Adrenal gland (tissue), 5 donors: ENCODE measurements at regions not wholly inside any gene's neighbourhood (a gene's known extent, or its start where the extent isn't known, plus 50 kb on each side); places are given as distances from the start of the nearest gene placed in this dataset.

ENCODE experiments used
- POLR2A ChIP-seq, 2 donors: fragments of 450-650 bp; IDR thresholded peaks; one replicate each; pipeline ENCODE4 v1.6.1; 2017; ENCODE audit warnings: antibody characterized with exemption in 2 of 2, mild to moderate bottlenecking in 2 of 2, moderate library complexity in 1 of 2
- TF ChIP-seq, protein P1 (sequence below), 6 experiments: fragments of 450-650 bp in 4 of 6; fragments of 200-600 bp in 2 of 6; sonication (generic) in 1 of 6; IDR thresholded peaks; 1 replicate in 5 of 6; 2 replicates in 1 of 6; pipeline versions ENCODE4 v1.5.1 to v1.8.0; 2016 to 2021; ENCODE audit warnings: antibody characterized with exemption in 6 of 6, mild to moderate bottlenecking in 2 of 6, moderate library complexity in 1 of 6
- donor health status: DM: no; HTN: no; CAD: no.

DNA sequence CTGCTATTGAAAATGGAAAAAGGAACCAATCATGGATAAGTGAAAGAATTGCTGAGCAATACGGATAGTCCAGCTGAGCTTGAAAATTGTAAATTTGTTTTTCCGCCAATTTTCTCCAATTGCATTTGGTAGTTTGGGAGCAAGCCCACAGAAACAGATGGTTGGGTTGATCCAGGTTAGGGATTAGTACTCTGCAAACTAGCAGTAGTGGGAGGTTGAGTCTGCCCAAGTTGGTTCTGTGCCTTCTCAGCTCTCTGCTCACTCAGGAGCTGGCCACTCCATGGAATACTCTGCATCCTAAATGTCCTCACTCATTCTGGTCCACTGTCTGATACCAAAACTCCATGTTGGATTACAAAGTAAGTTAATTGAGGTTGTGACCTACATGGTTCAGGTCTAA lies 361.1 kb upstream of the ATP2B1 start:
- TF ChIP-seq, protein P1, sequence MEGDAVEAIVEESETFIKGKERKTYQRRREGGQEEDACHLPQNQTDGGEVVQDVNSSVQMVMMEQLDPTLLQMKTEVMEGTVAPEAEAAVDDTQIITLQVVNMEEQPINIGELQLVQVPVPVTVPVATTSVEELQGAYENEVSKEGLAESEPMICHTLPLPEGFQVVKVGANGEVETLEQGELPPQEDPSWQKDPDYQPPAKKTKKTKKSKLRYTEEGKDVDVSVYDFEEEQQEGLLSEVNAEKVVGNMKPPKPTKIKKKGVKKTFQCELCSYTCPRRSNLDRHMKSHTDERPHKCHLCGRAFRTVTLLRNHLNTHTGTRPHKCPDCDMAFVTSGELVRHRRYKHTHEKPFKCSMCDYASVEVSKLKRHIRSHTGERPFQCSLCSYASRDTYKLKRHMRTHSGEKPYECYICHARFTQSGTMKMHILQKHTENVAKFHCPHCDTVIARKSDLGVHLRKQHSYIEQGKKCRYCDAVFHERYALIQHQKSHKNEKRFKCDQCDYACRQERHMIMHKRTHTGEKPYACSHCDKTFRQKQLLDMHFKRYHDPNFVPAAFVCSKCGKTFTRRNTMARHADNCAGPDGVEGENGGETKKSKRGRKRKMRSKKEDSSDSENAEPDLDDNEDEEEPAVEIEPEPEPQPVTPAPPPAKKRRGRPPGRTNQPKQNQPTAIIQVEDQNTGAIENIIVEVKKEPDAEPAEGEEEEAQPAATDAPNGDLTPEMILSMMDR (IDR thresholded peaks at IDR 0.05) = no peak
- no peak for TF ChIP-seq POLR2A (IDR thresholded peaks at IDR 0.05)
